GM21381 (cell line): ENCODE measurements at regions not wholly inside any gene's neighbourhood (a gene's known extent, or its start where the extent isn't known, plus 50 kb on each side); places are given as distances from the start of the nearest gene placed in this dataset.
"Not testable (repeated sequence)": the region's sequence is repeated elsewhere in the genome, so short reads cannot be mapped to it uniquely, and the experiment has no call there.

ENCODE experiments used
- ATAC-seq: cut with Tn5 transposase; IDR thresholded peaks from one replicate; pipeline ENCODE4 v1.9.1; 2021; ENCODE audit warnings: mild to moderate bottlenecking, moderate library complexity; ENCODE audit not compliant: unreplicated experiment

DNA sequence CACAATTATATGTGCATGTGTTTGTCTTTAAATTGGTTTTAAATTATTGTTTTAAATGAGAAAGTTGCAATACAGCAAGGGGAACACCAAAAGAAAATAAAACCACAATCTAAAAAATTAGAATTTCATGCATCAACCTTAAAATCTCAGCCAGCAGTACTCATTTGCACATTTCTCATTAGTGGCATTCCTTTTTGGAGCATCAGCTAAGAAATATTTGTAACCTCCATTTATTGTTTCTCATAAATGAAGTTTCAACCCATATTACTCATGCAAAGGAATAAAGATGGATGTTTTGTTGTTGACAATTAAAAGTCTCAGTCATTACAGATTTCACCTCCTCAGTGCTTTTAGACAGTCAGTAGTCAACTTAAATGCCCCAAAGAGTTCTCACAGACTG, 160.1 kb downstream of the TBX15 start:
- ATAC-seq = no peak

DNA sequence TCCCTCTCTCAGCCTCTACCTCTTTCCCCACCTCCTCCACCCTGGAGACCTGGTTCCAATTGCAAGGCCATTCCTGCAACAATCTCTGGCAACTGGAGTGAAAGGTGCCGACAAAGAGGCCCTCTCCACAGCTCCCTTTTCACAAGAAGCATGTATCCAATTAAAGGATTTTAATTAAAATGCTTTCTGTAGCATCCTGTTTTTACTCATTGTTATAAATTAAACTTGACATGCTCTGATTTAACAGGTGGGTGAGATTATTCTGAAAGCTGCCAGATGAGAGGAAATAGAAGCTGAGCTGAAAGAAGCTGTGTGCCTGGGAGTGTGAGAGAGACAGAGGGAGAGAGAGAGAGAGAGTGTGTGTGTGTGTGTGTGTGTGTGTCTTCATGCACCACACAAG, 160.5 kb downstream of the TBX15 start:
- no peak for ATAC-seq

GRCh38 chr1:118827207-118827606, 160.9 kb downstream of the TBX15 start:
- ATAC-seq = no peak

DNA sequence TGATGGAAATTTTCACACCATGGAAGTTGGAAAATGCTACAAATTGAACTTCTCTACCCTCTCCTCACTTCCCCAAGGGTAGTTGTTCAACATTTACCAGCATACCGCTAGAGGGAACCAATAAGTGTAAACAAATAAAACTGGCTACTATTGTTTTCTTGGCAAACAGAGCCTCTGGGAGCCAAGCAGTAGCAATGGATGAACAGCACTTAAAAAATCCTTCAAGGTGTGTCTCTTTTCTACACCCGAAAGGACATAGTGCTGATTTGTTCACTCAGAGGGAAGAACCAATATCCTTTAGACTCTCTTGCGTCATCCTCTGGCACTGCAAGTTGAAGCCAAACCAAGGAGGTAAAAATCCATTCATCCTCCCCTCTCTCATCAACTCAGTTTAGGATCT, 161.5 kb downstream of the TBX15 start:
- no peak for ATAC-seq

GRCh38 chr1:118825619-118826018, 162.5 kb downstream of the TBX15 start:
- no peak for ATAC-seq

DNA sequence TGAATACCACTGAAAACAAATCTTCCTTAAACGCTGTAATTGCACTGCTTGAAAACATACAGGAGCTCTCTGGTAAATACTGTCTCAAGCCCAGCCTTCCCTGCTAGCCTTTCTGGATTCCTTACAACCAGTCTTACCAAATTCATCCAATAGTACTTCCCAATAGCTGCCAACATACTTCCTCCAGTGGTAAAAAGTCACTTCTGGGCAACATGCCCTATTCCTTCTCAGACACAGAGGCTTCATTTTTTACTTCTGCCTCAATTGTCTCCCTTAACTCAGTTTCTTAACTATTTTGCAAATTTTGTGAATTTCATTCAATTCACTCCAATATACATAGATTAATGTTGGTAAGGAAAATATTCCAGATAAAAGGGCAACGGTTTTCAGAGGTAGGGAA, 166.3 kb downstream of the TBX15 start:
- no peak for ATAC-seq

GRCh38 chr1:118820864-118821263, 167.3 kb downstream of the TBX15 start:
- ATAC-seq = no peak

GRCh38 chr1:118815909-118816308, 172.2 kb downstream of the TBX15 start:
- ATAC-seq = no peak

- no peak for ATAC-seq
Measured at GRCh38 chr1:118812555-118812954, 175.6 kb downstream of the TBX15 start.

- ATAC-seq = no peak
Measured at GRCh38 chr1:118811156-118811555, 177.0 kb downstream of the TBX15 start.

DNA sequence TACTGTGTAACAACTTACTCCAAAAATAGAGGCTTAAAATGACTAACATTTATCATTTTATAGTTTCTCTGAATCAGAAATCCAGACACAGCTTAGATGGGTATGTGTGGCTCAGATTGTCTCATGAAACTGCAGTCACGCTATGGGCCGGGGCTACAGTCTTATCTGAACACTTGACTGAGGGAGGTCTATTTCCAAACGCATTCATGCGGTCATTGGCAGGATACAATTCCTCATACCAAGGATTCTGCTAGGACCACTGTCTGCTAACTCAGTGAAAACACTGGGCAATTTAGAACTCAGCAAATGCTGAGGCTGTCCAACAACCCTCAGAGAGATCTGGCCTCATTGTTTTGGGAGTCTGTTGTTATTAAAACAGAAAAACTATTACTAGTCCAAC, 178.6 kb downstream of the TBX15 start:
- ATAC-seq = no peak

- not testable (repeated sequence) for ATAC-seq
Measured at GRCh38 chr1:118803128-118803527, 185.0 kb downstream of the TBX15 start.

DNA sequence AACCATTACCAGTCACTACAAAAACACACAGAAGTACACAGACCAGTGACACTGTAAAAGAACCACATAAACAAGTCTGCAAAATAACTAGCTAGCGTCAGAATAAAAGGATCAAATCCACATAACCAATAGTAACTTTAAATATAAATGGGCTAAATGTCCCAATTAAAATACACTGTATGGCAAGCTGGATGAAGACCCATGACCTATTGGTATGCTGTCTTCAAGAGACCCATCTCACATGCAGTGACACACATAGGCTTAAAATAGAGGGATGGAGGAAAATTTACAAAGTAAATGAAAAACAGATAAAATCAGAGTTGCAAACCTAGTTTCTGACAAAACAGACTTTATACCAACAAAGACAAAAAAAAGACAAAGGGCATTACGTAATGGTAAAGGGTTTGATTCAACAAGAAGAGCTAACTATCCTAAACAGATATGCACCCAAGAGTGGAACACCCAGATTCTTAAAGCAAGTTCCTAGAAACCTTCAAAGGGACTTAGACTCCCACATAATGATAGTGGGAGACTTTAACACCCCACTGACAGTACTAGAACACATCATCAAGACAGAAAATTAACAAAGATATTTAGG, 196.9 kb downstream of the TBX15 start:
- no peak for ATAC-seq

DNA sequence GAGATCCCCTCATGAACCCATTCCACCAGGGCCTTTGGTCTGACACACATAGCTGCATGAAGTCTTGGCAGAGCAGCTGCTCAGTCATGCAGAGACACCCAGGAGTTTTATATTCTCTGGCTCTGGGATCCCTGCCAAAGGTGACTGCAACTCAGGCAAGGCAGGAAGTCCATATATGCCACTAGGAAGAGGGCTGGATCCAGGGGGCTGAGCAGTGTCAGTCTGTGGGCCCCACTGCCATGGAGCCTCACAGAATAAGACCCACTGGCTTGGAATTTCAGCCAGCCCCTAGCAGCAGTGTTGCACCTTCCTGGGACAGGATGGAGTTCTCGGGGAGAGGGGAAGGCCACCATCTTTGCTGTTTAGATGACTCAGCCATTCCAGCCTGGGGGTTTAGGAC, 199.7 kb downstream of the TBX15 start:
- no peak for ATAC-seq

DNA sequence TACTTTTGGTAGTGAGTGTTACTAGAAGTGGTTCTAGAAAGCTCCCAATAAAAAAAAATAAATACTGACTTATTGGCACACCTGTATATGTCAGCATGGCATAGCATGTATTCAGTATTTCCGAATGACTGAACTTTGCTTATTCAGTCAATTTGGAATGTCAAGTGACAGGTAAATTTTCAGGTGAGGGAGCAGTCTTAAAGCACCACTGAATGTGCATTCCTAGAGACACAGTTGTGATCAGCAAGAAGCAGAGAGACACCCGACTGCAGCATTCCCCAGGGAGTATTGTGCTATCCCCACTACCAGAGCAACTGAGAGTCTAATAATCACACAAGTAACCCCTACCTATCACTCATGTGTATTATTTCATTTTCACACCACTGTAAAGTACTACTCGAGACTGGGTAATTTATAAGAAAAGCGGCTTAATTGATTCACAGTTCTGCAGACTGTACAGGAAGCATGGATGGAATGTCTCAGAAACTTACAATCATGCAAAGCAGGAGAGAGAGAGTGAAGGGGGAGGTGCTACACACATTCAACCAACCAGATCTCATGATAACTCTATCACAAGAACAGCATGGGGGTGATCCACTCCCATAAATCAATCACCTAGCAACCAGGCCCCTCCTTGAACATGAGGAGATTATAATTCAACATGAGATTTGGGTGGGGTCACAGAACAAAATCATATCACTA, 201.5 kb downstream of the TBX15 start:
- ATAC-seq = no peak

GRCh38 chr1:118785246-118785645, 202.9 kb downstream of the TBX15 start:
- ATAC-seq = no peak

- no peak for ATAC-seq
Measured at GRCh38 chr1:118783095-118783758, 204.9 kb downstream of the TBX15 start.

DNA sequence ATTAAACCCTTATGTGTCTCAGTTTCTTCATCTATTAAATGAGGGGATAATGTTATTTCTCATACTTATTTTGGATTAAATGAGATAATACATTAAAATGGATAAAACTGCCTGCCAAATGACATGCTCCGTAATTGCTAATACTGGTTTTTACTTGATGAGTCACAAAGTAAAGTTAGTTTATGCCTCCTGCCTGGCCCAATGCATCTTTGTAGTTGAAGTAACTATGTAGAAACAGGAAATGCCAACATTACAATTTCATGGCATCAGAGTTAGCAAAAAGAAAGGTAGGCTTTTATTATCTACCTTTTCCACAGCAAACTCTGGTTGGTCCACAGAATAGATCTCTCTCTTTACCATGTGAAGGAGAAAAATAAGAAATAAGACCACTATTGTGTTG, 214.5 kb downstream of the TBX15 start:
- no peak for ATAC-seq

GRCh38 chr1:118767971-118768370, 220.2 kb downstream of the TBX15 start:
- no peak for ATAC-seq

DNA sequence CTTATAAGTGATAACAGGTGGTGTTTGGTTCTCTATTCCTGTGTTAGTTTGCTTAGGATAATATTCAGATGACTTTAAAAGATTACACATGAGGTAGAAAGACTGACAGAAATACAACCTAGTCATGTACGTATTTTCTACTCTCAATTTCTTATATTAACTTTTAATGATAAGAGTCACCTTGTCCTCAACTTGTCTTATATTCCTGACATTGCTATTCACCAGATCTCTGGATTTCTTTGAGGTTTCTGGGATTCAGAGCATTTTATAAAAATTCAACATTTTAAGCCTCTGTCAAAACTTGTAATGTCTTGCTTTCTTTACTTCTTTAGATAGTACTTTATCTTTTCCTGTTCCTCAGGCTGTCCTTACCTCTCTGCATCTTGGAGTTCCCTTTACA, 234.2 kb downstream of the TBX15 start:
- ATAC-seq = no peak

DNA sequence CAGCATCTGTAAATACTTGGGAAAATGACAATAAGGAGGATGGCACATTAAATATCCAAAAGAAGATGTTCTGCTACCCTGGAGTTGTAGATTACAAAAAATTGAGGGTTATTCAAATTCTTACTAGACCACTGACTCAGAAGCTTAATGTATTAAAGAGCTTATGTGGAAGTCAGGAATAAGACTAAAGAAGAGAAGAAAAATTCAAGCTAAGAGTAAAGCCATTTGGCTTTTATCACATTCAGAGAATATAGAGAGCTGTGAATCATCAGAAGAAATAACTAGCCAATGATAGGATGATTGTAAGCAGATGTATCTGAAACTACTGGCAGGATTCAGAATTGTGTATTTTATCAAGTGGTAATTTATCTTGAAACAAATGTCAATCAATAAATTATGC, 237.0 kb downstream of the TBX15 start:
- ATAC-seq = no peak

DNA sequence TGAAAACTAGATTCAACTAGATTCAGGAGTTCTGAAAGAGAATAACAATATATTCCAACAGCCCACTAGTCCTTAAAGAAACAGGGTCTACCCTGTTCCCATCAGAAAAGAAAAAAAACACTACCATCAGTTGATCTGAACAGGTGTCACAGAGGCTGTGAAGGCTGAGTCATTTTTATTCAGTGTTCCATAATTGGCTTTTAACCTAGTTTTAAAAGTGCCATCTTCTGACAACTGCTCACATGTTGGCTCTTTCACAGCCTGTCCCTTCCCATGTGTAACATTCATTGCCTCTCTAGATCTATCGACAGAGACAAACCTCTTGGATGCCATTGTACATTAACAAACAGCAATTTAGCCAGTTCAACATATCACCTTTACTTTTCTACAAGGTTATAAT, 243.7 kb downstream of the TBX15 start:
- ATAC-seq = no peak
